ENCODE measurements at regions not wholly inside any gene's neighbourhood (a gene's known extent, or its start where the extent isn't known, plus 50 kb on each side); places are given as distances from the start of the nearest gene placed in this dataset.
"Not testable (repeated sequence)": the region's sequence is repeated elsewhere in the genome, so short reads cannot be mapped to it uniquely, and the experiment has no call there.

- intact Hi-C loops (cut with micrococcal nuclease; ENCODE audit: unreplicated experiment) = no loop called here
- CTCF ChIA-PET = no interaction called here
- Mint-ChIP-seq H3K27me3 (ENCODE audit: insufficient read depth, unreplicated experiment) (no peaks in the 10 kb centered on the region), H3K9me3 (ENCODE audit: unreplicated experiment) (peaks cover 13% of the 10 kb centered on the region), H3K27ac (ENCODE audit: unreplicated experiment) (no peak overlapping the region), H3K4me1 (ENCODE audit: low read depth, unreplicated experiment) (no peaks in the 10 kb centered on the region), H3K36me3 (ENCODE audit: insufficient read depth, unreplicated experiment) (peaks cover 14% of the 10 kb centered on the region), H3K4me3 (ENCODE audit: unreplicated experiment) (no peak overlapping the region)
- no peak overlapping the region for H3K4me3 ChIP-seq (ENCODE audit: low read depth, low read length)
- H3K4me1 ChIP-seq = peaks cover 3% of the 10 kb centered on the region; the same call in 1 of the 2 replicates
- TF ChIP-seq CTCF (IDR thresholded peaks at IDR 0.05; ENCODE audit: insufficient read depth in 1 of 2, low read depth in 1 of 2, low read length in 1 of 2, severe bottlenecking in 1 of 2, unreplicated experiment in 1 of 2) = no peak
- H3K9me3 ChIP-seq = no peaks in the 10 kb centered on the region; the same call in 1 of the 2 replicates
- POLR2A ChIA-PET = no interaction called here
- no TSS peak for BruUV-seq (replicated peaks)
- no peaks in the 10 kb centered on the region for H3K27me3 ChIP-seq (replicated peaks; ENCODE audit: control insufficient read depth, insufficient read depth, low read length)
- no peak for DNase-seq
- no peaks in the 10 kb centered on the region for H3K36me3 ChIP-seq (ENCODE audit: control insufficient read depth, insufficient read depth, low read length)
Observed at GRCh38 chr4:37555322-37555721, 130.9 kb downstream of the RELL1 start.

- H3K27me3 Mint-ChIP-seq (ENCODE audit: insufficient read depth, unreplicated experiment); CTCF ChIA-PET; DNase-seq; H3K4me3 Mint-ChIP-seq (ENCODE audit: unreplicated experiment); H3K4me1 Mint-ChIP-seq (ENCODE audit: low read depth, unreplicated experiment); BruUV-seq (replicated peaks); H3K36me3 ChIP-seq (ENCODE audit: control insufficient read depth, insufficient read depth, low read length); H3K27ac Mint-ChIP-seq (ENCODE audit: unreplicated experiment); H3K27me3 ChIP-seq (replicated peaks; ENCODE audit: control insufficient read depth, insufficient read depth, low read length); intact Hi-C loops (cut with micrococcal nuclease; ENCODE audit: unreplicated experiment); H3K4me1 ChIP-seq; H3K9me3 ChIP-seq; H3K4me3 ChIP-seq (ENCODE audit: low read depth, low read length); POLR2A ChIA-PET: not testable (repeated sequence)
- Mint-ChIP-seq H3K36me3 (ENCODE audit: insufficient read depth, unreplicated experiment) (peaks cover 35% of the 10 kb centered on the region), H3K9me3 (ENCODE audit: unreplicated experiment) (peaks cover 39% of the 10 kb centered on the region)
Observed at GRCh38 chr4:37549866-37550265, 136.3 kb downstream of the RELL1 start.

- Mint-ChIP-seq H3K36me3 (ENCODE audit: insufficient read depth, unreplicated experiment) (peaks cover 35% of the 10 kb centered on the region), H3K9me3 (ENCODE audit: unreplicated experiment) (peaks cover 39% of the 10 kb centered on the region), H3K4me1 (ENCODE audit: low read depth, unreplicated experiment) (peaks cover 6% of the 10 kb centered on the region), H3K4me3 (ENCODE audit: unreplicated experiment) (no peak overlapping the region), H3K27me3 (ENCODE audit: insufficient read depth, unreplicated experiment) (no peaks in the 10 kb centered on the region), H3K27ac (ENCODE audit: unreplicated experiment) (no peak overlapping the region)
- no peaks in the 10 kb centered on the region for H3K4me1 ChIP-seq
- peaks cover 6% of the 10 kb centered on the region for H3K9me3 ChIP-seq
- H3K27me3 ChIP-seq (replicated peaks; ENCODE audit: control insufficient read depth, insufficient read depth, low read length) = no peaks in the 10 kb centered on the region
- TF ChIP-seq CTCF (IDR thresholded peaks at IDR 0.05; ENCODE audit: insufficient read depth in 1 of 2, low read depth in 1 of 2, low read length in 1 of 2, severe bottlenecking in 1 of 2, unreplicated experiment in 1 of 2) = no peak
- H3K36me3 ChIP-seq (ENCODE audit: control insufficient read depth, insufficient read depth, low read length) = no peaks in the 10 kb centered on the region
- DNase-seq = no peak
- intact Hi-C loops (cut with micrococcal nuclease; ENCODE audit: unreplicated experiment) = no loop called here
- POLR2A ChIA-PET = no interaction called here
- CTCF ChIA-PET = no interaction called here
- no peak overlapping the region for H3K4me3 ChIP-seq (ENCODE audit: low read depth, low read length)
- no TSS peak for BruUV-seq (replicated peaks)
Observed at GRCh38 chr4:37549041-37549440, 137.1 kb downstream of the RELL1 start.

- Histone ChIP-seq H3K27me3 (replicated peaks; ENCODE audit: control insufficient read depth, insufficient read depth, low read length) (no peaks in the 10 kb centered on the region), H3K9me3 (peaks cover 6% of the 10 kb centered on the region), H3K4me3 (ENCODE audit: low read depth, low read length) (no peak overlapping the region), H3K4me1 (peaks cover 21% of the 10 kb centered on the region), H3K36me3 (ENCODE audit: control insufficient read depth, insufficient read depth, low read length) (no peaks in the 10 kb centered on the region)
- BruUV-seq (replicated peaks) = no TSS peak
- TF ChIP-seq CTCF (IDR thresholded peaks at IDR 0.05; ENCODE audit: insufficient read depth in 1 of 2, low read depth in 1 of 2, low read length in 1 of 2, severe bottlenecking in 1 of 2, unreplicated experiment in 1 of 2) = no peak
- CTCF ChIA-PET = no interaction called here
- intact Hi-C loops (cut with micrococcal nuclease; ENCODE audit: unreplicated experiment) = no loop called here
- Mint-ChIP-seq H3K36me3 (ENCODE audit: insufficient read depth, unreplicated experiment) (peaks cover 26% of the 10 kb centered on the region), H3K27me3 (ENCODE audit: insufficient read depth, unreplicated experiment) (no peaks in the 10 kb centered on the region), H3K9me3 (ENCODE audit: unreplicated experiment) (peaks cover 26% of the 10 kb centered on the region), H3K4me3 (ENCODE audit: unreplicated experiment) (no peak overlapping the region), H3K27ac (ENCODE audit: unreplicated experiment) (no peak overlapping the region), H3K4me1 (ENCODE audit: low read depth, unreplicated experiment) (peaks cover 13% of the 10 kb centered on the region)
- DNase-seq = no peak
- POLR2A ChIA-PET = no interaction called here
Observed at GRCh38 chr4:37546586-37546985, 139.6 kb downstream of the RELL1 start.
